Renal cortex interstitium (tissue), 11 donors: ENCODE measurements at regions not wholly inside any gene's neighbourhood (a gene's known extent, or its start where the extent isn't known, plus 50 kb on each side); places are given as distances from the start of the nearest gene placed in this dataset.
"Not testable (repeated sequence)": the region's sequence is repeated elsewhere in the genome, so short reads cannot be mapped to it uniquely, and the experiment has no call there.

Source experiments
- DNase-seq, 11 donors: peaks; one replicate each; pipeline ENCODE4 v3.0.0-alpha.2; 2013; ENCODE audit warnings: low read depth in 9 of 11, low spot score in 4 of 11; ENCODE audit errors: extremely low read depth in 1 of 11

DNA sequence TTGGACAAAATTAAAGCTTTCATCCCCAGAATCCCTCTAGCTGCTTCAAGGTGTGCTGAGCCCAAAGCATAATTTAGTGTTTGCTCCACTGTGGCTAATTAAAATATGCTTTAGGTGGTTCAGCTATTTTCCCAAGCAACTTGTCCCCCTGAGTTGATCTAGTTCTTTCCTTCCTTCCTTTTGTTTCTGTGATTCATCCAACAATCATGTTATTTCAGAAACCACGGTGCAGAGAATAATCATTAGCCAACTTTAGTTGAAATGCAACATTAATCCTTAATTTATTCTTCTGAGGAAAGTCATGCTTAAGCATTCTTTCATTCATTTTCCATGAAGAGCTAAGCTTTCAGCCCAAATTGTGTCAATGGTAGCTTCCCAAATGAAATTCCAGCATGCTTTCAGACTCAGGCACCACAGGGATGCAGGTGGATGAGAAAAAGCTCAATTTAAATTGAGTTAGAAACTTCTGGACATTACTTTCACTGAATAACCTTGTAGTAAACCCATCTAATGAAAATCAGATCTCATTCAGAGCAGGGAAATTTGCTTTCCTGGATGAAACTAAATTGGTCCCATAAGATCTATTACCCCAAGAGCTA, 209.0 kb upstream of the NT5E start:
- no peak for DNase-seq

DNA sequence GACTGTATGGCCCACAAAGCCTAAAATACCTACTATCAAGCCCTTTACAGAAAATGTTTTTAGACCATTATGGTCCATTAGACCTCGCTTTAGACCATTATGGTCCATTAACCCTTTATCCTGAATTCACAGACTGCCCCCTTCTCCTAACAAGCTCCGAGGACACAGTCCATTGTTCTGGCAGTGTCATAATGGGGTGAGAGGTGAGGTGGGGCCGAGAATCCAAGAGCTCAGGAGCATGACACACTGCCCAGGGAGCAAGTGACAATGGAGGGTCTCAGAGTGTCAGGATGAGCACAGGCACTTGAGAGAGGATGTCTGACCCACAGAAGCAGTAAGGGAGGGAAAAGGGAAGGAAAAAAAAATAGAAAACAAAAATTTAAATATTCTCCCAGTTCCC, 212.4 kb upstream of the NT5E start:
- no peak for DNase-seq

DNA sequence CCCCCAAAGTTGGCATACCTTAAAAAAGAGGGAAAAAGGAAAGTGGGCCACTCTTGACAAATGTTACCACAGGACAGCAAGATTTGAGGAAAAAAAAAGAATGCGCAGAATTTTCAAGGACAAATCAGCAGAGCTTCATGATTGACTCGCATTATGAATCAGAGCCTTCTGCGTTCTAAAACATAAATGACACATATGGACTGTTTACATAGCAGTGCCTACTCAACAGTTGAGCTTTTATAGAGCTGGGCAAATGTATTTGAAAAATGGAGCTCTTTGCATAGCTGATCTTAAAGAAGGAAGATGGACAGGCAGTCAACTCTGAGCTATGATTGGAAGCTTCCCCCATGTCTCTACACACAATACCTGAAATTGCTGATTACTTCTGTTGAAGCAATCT, 213.2 kb upstream of the NT5E start:
- DNase-seq, result no peak

DNA sequence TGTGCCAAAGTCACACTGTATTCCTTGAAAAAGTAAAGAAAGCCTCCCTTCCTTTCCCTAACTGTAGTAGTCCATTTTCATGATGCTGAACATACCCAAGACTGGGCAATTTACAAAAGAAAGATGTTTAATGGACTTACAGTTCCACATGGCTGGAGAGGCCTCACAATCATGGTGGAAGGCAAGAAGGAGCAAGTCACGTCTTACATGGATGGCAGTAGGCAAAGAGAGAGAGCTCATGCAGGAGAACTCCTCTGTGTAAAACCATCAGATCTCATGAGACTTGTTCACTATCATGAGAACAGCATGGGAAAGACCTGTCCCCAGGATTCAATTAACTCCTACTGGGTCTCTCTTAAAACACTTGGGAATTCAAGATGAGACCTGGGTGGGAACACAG, 222.5 kb upstream of the NT5E start:
- not testable (repeated sequence) for DNase-seq

DNA sequence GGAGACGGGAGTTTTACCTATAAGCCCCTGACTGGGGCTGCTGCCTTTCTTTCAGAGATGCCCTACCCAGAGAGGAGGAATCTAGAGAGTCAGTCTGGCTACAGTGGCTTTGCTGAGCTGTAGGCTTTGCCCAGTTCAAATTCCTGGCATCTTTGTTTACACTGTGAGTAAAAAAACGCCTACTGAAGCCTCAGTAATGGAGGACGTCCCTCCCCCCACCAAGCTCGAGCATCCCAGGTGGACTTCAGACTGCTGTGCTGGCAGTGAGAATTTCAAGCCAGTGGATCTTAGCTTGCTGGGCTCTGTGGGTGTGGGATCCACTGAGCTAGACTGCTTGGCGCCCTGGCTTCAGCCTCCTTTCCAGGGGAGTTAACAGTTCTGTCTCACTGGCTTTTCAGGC, 237.1 kb upstream of the NT5E start:
- DNase-seq, result not testable (repeated sequence)

DNA sequence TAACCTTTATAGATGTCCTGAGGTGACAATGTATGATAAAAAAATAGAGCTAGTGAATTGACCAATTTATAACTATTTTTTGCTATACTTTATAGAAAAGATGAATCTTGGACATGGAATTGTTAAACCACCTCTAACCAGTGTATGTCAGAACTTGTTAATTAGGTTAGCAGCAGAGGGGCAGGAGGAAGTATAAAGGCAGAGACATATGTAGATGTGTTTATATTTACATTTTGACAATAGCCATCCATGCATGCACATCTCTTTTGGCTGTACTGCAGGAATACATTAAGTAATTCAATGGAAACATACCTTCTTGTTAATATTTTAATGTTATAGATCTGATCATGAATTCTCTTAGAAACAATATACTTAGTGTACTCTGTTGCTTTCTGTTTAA, 254.6 kb upstream of the NT5E start:
- no peak for DNase-seq

DNA sequence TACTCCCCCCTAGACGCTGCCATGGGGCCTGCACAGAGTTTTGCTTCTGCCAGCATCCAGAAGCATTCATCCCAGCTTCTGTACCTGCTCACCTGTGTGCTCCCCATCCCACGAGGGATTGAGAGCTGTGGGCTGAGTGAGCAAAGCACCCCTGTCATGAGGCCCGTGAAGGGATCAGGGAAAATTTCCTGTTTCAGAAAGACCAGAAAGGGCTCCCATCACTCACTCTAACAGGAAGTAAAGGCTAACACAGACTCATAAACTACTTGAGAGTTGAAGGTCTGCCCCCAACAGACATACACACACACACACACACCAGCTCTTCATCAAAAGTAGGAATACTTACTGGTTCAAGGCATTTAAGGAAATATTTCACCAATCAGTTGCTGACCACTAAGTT, 256.5 kb upstream of the NT5E start:
- DNase-seq, result no peak

DNA sequence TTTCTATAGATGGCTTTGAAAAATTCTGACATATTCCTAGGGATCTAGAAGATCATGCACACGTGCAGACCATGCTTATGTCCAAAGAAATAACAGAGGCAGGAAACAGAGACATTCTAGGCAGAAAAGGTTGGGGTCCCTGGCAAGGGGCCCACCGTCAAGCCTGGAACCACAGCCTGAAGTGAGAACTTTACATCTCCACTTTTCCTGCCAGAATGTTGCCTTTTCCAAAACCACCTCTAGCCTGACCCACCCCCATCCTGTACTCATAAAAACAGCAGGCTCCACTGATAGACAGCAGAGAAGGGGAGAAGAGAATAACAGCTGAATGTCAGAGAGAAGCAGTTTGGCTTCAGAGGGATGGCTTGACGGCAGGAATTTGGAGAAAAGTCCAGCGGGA, 257.3 kb upstream of the NT5E start:
- DNase-seq, result no peak

DNA sequence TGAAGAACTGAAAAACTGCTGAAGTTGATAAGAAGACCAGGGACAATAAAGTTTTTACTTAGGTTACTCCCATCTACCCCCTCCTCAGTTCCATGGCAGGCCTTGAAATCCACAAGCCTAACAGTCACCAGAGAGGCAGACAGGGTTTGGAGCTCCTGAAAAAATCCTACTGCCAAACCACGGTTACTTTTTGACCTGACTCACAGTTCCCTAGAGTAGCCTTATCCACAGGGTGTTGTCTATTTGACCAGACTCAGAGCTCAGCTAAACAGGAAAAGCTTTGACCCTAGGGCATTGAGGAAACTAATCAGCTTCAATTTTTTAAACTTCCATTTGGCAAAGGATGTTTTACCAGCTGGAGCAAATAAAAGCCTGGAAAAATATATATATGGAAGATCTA, 257.7 kb upstream of the NT5E start:
- no peak for DNase-seq

DNA sequence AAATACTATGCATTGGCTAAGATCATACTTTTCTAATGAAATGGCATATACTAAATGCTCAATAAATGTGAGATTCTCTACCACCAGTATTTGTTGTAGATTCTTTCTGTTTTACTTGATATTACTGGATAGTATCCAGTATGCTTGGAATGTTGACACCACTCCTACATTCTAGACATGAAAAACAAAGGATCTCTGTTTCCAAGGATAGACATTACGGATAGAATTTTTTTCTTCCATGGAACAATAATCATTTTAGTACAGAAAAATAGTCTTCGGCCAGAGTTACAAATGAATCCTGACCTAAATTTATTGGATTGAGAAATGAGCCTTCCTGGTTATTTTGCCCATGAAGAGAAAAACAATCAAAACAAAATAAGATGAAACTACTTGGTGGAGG, 258.2 kb upstream of the NT5E start:
- no peak for DNase-seq

DNA sequence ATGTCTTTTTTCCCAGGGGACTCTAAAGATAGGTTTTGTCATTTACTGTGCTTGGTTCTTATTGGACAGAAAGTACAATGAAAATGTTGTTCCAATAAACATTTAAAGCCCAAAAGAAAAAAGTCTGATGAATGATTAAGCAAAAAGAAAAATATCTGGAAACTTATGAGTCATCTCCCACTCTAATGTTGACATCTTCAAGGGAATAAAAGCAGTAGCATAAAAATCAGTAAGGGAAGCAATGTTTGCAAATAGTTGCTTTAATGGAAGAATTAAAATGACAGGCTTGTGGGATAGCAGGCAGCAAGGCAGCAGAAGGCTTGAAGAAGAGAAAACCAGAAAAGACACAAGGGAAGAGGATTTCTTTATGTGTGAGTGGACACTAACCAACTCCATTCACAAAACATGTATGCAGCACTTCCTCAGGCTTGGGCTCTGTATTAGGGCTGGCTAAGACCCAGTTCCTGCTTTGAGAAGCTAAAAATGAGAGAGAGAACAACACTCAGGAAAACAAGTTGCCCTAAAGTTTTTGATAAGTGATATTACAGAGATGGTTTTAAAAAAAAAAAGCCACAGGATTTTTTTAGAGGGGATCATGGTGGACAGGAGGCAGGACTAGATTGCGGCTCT, 263.2 kb upstream of the NT5E start:
- no peak for DNase-seq

DNA sequence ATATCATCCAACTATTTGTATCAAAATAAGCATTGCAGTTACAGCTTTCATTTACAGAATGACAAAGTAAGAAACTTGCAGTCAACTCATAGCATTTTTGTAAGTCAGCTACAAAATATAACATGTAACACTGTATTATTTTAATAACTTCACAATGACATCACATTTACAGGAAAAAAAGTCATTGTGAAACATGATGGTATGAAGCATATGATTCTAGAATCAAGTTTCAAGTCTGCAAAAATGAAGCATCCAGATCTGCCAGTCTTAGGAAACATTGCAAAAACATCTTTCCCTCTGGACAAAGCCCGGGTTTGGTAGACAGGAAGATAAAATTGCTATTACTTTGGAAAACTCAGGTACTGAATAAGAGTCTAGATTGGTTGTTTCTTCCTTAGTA, 263.9 kb upstream of the NT5E start:
- DNase-seq, result no peak

DNA sequence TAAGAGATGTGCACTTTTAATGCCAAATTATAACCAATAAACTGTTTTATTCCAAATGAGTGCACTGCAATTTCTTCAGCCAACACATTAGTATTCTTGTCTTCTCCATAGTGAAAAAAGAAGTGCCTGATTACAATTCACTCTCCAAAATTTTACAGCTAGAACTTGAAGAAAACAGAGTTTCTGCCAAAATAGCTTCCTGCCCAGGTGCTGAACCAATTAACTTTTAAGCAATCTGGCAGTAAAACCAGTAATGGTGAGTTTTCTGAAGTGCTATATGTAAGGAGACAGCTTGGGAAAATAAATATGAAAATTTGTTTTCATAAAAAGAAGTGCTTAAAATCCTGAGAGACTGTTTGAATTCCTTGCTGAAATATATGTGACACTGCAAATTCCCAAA, 266.0 kb upstream of the NT5E start:
- no peak for DNase-seq

DNA sequence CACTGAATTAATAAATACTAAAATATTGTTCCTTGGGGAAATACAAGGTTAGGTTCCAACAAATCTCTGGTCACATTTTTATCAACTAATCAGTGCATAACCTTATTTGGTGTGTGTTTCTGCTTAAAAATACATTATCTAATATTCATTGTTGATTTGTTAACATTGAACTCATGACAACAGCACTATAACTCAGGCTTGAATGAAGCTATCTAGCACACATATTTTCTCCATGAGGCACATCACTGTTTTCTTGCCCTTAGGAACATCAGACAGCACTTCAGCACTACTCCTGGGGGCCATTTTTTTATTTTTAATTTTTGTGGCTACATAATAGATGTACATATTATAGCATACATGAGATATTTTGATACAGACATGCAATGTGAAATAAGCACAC, 277.2 kb upstream of the NT5E start:
- no peak for DNase-seq

DNA sequence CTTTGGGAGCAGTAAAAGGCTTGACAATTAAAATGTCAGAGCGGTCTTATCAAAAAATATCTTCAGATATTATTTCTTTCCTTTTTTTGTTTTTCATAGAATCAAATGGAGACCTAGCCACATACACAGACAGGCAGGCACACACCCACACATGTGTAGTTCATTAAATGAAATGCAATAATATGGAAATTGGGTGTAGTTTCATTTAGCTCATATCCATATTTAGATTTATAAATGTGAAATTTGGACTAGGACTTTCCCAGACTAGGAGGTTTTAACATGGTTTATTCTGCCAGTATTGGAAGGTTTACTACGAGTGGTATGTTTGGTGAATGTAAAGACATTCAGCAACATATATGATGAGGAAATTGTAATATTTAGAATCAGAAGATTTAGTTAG, 277.7 kb upstream of the NT5E start:
- no peak for DNase-seq

DNA sequence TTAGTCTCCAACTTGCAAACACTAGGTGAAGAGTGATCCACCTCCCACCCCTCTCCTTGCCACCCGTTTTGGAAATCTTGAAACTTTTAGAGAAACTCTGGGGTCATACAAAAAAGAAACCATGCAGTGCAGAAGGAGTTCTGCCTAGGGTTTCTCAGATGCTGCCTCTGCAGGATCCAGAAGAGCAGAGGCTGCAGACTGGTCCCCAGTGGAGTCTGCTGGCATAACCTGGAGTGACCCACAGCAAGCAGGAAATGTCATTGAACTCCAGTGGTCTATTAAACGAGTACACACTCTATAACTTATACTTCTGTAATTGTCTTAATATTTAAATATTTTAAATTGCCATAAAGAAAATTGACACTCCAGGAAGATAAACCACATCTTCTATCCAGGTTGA, 280.7 kb upstream of the NT5E start:
- DNase-seq, result no peak

DNA sequence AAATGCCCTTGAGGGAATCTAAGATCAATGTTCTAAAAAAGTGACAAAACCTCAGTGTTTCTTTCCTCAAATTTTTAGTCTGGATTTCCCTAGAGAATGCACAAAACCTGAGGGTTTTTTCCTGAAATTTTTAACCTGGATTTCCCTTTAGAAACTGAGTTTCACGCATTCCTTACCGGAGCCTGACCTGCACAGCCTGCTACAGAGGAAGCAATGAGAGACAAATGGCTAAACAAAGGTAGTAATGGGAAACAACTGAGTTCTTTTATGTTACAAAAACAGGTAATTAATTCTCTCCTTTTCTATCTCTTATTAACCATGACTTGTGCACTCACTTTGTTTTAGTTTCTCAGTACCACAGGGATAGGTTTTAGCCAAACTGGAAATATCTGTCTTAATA, 281.7 kb upstream of the NT5E start:
- no peak for DNase-seq

DNA sequence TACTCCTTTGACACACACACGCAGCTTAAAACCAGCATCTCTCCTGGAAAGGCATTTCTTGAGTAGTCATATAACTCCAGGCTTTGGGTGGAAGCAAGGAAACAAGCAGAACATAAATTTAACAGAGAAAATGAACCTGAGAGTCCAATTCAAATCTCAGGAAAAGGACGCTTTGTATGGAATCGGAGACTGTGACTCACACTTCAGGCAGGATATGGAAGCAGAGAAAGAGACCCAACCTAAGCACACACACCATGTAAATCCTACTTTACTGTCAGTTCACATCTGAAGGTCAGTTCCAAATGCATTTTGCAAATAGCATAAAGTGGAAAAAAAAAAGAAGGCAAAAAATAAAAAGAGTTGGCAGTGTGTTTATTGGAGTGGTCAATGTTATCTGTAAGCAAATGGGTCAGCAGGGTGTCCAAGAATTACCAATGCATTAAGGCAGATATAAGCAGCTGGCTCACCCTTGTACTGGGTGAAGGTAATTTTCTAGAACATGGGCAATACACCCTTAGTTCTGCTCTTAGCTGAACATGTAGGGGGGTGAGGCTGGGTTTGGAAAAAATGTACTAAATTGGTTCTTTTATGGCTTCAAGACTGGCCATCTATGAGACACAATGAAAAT, 283.7 kb upstream of the NT5E start:
- DNase-seq, result no peak

DNA sequence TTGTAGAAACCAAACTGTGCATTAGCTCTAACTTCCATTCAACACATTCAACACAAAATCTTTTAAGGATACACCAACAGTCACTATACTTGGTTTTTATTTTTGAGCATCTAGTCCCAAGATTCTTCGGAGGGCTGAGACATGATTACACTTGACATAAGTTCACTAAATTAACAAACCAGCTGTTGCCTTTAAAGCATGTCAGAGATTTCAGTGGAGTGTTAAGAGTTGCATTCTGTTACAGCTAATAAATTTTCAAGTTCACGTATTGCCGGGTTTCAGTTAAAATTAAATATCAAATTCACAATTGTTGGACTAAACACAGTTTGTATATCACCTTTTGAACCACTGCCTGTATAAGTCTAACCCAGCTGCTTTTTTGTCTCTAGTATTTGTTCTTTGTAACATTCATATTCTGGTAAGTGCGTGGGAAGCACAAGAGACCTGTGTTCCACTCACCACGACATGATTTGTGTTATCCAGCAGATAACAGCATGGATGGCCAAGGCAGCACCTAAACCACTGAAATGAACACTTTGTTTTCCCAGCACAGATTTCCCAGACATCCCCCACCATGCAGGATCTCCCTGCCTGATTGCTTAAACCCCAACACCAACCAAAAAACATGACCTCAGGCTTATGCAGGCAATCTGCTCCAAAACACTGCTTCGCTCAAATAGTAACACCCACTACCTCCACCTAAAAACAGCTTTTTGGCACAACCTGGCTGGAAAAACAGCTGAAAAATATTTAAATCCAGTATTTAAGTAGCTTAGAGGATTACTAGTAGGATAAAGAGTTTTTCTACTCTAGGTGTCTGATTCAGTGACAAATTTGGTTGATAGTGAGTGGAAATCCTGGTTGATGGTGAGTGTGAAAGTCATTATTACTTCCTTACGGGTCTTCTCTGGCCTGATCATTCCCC, 286.5 kb upstream of the NT5E start:
- peak in 7 of 11 donors; percentile 4 to 18 (median 8) for DNase-seq

DNA sequence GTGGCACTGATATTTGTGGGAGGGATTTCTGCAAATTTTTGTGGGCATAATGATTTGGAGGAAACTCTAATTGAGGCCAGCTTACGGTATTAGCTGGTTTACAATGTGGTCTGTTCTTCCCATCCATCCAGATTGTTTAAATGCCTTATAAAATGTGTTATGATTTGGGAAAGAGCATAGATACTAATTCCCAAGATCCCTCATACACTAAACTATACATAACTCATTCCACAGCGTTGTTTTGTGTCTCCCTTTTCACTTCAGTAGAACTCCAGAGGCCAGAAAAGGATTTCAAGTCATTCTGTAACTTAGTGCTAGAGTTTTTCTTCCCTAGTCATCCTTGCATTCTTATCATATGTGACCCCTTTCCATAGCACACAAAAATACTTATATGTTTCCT, 292.6 kb upstream of the NT5E start:
- DNase-seq, result no peak
